SW 1271 (cell line): ENCODE measurements at regions not wholly inside any gene's neighbourhood (a gene's known extent, or its start where the extent isn't known, plus 50 kb on each side); places are given as distances from the start of the nearest gene placed in this dataset.

Experiments
- DNase-seq, 2 experiments: peaks; one replicate each; lab custom pipeline; 2025; lab: John Stamatoyannopoulos, UW

DNA sequence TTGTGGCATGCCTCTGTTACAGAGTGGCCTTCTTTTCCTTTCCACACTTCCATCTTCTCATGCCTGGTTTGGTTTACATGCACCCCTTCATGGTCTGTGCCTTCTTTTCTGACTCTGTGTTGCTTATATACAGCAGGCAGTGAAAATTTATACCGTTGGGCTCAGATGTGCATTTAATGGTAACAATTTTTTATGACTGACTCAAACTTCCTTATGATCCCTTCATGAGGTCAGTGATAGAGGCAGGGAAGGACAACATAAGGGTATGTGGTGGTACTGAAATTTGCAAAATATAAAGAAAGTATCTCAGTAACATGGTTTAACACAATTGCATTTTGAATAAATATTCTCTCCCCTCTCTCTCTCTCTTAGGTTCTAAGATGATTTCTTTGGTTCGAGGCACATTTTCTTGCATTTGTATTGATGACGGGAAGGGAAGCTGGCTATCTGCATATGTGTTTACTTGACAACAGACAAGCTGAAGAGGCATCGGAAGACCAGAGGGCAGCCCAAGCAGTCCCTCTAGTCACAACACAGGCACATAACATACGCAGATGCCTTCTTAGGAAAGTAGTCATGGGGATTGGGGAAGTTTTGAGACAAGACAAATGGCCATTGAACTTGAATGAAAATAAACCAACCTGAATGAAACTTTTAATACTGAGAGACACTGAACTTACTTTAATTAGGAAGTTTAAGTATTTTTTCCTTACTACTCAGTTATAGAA, 163.3 kb upstream of the LEF1 start:
- no peak for DNase-seq

DNA sequence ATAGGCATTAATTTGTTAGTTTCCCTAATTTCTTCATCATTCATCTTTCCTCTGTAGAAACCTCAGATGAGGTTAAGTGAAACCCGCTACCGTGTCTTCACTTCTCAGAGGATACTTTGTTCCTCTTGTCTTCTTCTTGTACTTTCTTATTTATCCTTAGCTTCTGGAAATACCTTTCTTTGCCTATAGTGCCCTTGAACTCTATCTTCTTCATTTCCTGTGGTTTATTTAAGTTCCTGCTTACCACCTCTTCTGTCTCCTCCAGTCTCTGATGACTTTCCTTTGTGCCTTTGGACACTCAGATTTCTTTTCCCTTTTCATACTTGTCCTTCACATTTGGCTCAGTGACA, 159.6 kb upstream of the LEF1 start:
- DNase-seq: no peak

GRCh38 chr4:108327642-108328382, 159.1 kb upstream of the LEF1 start:
- DNase-seq: no peak

DNA sequence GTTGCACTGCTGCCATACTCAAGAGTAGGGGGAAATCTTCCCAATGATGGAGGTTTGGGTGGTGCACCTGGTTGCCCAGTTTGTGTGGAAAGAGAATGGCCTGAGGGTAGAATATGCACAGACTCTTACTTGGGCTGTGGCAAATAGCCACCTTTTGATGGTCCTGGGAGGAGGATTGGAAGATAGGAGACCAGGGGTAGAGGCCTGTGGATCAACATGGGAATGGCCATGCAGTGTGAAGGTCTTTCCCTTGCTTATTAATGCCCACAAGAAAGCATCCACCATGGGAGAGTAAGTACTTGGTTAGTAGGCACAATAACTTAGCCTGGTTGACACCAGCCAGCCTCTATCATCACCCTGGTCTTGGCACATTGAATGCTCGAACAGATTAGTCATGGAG, 156.8 kb upstream of the LEF1 start:
- DNase-seq: no peak

DNA sequence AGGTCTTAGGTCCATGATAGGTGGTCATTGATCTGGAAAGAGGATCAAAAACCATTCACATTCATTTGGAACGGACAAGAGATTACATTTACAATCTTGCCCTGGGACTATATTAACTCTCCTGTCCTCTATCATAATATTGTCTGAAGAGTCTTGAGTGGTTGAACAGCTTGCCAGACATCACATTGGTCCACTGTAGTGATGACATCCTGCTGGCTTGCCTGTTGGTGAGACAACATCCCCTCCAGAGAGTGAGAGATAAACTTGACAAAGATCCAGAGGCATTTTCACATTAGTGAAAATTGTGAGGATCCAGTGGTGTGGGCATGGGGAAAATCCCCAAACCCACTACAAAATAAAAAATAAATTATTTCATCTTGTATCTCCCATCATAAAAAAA, 155.7 kb upstream of the LEF1 start:
- no peak for DNase-seq

DNA sequence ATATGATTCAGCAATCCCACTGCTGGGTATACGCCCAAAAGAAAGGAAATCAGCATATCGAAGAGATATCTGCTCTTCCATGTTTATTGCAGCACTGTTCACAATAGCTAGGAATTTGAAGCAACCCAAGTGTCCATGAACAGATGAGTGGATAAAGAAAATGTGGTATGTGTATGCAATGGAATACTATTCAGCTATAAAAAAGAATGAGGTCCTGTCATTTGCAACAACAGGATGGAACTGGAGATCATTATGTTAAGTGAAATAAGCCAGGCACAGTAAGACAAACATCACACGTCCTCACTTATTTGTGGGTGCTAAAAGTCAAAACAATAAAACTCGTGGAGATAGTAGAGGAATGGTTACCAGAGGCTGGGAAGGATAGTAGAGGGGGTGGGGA, 153.8 kb upstream of the LEF1 start:
- DNase-seq: no peak

DNA sequence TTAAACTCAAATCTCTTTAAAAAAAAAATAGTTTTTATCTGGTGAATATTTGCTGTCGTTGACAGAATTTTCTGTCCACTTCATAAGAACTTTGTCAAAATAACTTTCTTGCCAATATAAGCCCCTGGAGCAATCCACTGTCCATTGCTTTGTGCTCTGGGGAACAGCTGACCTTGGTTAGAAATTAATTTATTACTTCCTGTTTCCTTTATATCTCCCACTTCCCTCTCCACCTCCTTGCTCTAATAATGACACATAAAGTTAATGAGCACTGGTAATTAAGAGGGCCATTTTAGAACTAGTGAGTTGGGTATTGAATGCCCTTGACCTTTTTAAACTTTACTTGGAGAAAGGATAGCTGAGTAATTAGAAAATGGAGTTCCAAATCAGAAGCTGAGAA, 151.3 kb upstream of the LEF1 start:
- DNase-seq: no peak

GRCh38 chr4:108317377-108317776, 148.6 kb upstream of the LEF1 start:
- DNase-seq: no peak

- no peak for DNase-seq
Observed at GRCh38 chr4:108315694-108316093, 147.0 kb upstream of the LEF1 start.

DNA sequence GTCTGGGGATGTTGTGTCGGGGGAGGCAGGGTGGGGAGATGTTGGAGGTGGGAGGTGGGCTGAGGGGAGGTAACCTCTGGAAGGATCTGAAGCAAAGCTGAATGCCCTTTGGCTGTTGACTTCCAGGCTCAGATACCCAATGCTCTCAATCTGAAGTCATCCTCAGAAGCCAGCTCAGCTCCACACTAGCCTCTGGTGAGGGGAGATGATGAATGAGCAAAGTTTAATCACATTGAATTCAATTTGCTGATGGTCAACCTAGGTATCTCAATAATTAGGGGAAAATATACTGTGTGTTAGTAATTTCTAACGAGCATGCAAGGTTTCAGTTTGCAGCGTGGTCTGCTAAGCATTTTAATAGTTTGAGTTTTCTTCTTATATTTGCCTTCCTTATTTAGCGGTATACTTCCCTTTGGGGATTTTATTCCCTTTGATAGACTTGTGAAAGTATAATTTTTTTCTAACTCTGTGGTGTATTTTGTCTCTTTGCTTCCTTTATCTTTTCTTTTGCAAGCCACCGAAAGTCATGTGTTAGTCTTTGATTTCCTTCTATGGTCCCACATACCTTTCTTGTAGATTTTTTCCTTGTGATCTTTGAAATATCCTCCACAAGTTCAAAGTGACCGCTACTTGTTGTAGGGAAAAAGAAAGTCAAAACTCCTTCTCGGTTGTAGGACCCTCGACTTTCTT, 146.3 kb upstream of the LEF1 start:
- DNase-seq: no peak

DNA sequence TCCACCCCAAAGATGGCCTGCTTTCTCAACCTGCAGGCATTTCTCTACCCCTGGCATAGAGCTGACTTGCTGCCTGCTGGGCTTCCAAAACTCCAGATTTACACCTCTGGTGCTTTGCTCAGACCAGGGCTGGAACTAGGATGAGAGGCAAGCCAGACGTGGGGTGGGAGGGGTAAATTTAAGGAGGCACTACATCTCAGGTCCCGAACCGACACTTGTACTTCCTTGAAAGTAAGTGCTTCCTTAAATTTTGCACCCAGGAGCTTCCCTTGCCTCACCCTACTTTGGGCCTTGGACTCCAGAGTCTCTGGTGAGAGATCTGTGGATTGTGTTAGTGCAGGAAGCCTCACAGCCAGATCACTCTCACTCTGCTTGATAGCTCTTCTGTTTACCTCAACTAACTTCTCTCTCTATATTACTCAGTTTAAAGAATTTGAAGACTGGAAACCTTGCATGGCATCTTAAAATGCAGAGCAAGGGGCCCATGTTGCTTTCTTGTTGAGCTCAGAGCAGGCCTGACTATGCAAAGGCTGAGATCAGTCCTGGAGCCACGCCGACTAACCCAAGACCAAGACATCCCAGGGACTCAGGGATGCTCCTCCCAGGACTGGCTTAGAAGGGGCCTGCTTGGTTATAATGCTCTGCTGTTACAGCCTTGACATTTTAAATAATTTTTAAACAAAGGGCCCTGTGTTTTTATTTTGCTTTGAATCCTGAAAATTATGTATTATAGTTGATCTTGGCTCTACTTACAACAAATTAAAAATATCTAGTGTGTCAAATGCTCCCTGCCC, 145.0 kb upstream of the LEF1 start:
- no peak for DNase-seq

DNA sequence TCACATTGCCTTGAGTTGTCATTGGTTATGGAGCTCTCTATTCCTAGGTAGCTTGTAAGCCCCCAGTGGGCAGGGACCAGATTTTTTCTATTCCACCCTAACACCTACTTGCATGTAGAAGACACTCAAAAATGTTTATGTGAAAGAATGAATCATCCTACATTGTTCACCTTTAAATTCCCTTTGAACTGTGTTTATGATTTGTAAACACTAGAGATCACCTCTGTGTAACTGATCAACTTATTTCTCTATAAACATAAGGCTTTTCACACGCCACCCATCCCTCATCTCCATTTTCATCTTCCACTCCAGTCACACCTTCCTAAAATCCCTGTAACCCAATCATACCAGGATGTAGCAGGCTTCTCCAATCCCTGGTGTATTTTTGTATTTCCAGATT, 142.6 kb upstream of the LEF1 start:
- DNase-seq: no peak

- DNase-seq: no peak
Observed at GRCh38 chr4:108303488-108304177, 134.9 kb upstream of the LEF1 start.

- no peak for DNase-seq
Observed at GRCh38 chr4:108301545-108302251, 133.0 kb upstream of the LEF1 start.

GRCh38 chr4:108297605-108298004, 128.9 kb upstream of the LEF1 start:
- no peak for DNase-seq

- DNase-seq: no peak
Observed at GRCh38 chr4:108292229-108292628, 123.5 kb upstream of the LEF1 start.

DNA sequence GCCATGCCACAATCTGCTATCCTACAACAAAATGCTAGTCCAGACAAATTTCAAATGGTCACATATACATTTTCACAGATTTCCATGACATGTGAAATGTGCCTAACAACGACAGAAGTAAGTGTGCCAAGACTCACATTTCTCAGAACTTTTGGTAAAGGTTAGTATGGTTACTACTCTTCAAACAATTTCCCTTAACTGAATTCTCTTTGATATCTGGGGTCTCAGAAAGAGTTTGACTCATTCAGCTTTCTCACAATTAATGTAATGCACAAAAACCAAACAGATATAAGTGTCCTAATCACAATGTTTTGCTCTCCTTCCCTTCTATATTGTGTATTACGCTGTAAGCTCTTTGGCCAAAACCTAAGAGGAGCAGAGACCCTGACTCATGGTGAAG, 122.4 kb upstream of the LEF1 start:
- no peak for DNase-seq

- no peak for DNase-seq
Observed at GRCh38 chr4:108287834-108288413, 119.2 kb upstream of the LEF1 start.

- no peak for DNase-seq
Observed at GRCh38 chr4:108280072-108280471, 111.3 kb upstream of the LEF1 start.

GRCh38 chr4:108276690-108277089, 108.0 kb upstream of the LEF1 start:
- DNase-seq: no peak

- no peak for DNase-seq
Observed at GRCh38 chr4:108272986-108273385, 104.3 kb upstream of the LEF1 start.
